HepG2 (cell line): ENCODE measurements at regions not wholly inside any gene's neighbourhood (a gene's known extent, or its start where the extent isn't known, plus 50 kb on each side); places are given as distances from the start of the nearest gene placed in this dataset.
A peak's percentile ranks its signal among the peaks of the same experiment; 100 is the strongest.

ENCODE experiments used
- FLYWCH1 ChIP-seq: sonication (generic); formaldehyde crosslinking; IDR thresholded peaks from 2 replicates; pipeline ENCODE4 v1.8.1; 2023; ENCODE audit warnings: mild to moderate bottlenecking, missing genetic modification reagents
- MXI1 ChIP-seq: IDR thresholded peaks from 3 replicates; pipeline ENCODE4 v1.6.1; 2012; ENCODE audit warnings: low read depth, low read length, inconsistent platforms, borderline replicate concordance
- PHF8 ChIP-seq: sonication (generic); formaldehyde crosslinking; IDR thresholded peaks from 2 replicates; pipeline ENCODE4 v1.5.0; 2020; ENCODE audit warnings: missing genetic modification reagents
- SIX4 ChIP-seq: sonication (generic); formaldehyde crosslinking; IDR thresholded peaks from 2 replicates; pipeline ENCODE4 v1.4.0; 2020; ENCODE audit warnings: missing genetic modification reagents
- SPEN ChIP-seq: sonication (generic); formaldehyde crosslinking; IDR thresholded peaks from 2 replicates; pipeline ENCODE4 v1.5.1; 2020; ENCODE audit warnings: low read depth, mild to moderate bottlenecking, missing genetic modification reagents
- ZNF180 ChIP-seq: sonication (generic); formaldehyde crosslinking; IDR thresholded peaks from 2 replicates; pipeline ENCODE4 v1.4.0; 2020; ENCODE audit warnings: low read depth, missing genetic modification reagents, borderline replicate concordance
- ZNF496 ChIP-seq: sonication (generic); formaldehyde crosslinking; IDR thresholded peaks from 2 replicates; pipeline ENCODE4 v1.8.1; 2023; ENCODE audit warnings: mild to moderate bottlenecking, moderate library complexity, missing genetic modification reagents; ENCODE audit not compliant: insufficient replicate concordance
- ZNF574 ChIP-seq: sonication (generic); formaldehyde crosslinking; IDR thresholded peaks from 2 replicates; pipeline ENCODE4 v1.4.0; 2020; ENCODE audit warnings: missing genetic modification reagents
- ZNF609 ChIP-seq: sonication (generic); formaldehyde crosslinking; IDR thresholded peaks from 2 replicates; pipeline ENCODE4 v1.4.0; 2020; ENCODE audit warnings: mild to moderate bottlenecking, missing genetic modification reagents, borderline replicate concordance
- ZNF709 ChIP-seq: sonication (generic); formaldehyde crosslinking; IDR thresholded peaks from 2 replicates; pipeline ENCODE4 v1.5.0; 2020; ENCODE audit warnings: mild to moderate bottlenecking, missing genetic modification reagents
- ZNF761 ChIP-seq: sonication (generic); formaldehyde crosslinking; conservative IDR thresholded peaks from 2 replicates; pipeline ENCODE4 v1.4.0; 2020; ENCODE audit warnings: mild to moderate bottlenecking, missing genetic modification reagents
- ZNF782 ChIP-seq: sonication (generic); formaldehyde crosslinking; IDR thresholded peaks from 2 replicates; pipeline ENCODE4 v1.4.0; 2020; ENCODE audit warnings: missing genetic modification reagents, mild to moderate bottlenecking, borderline replicate concordance
- ZSCAN30 ChIP-seq: sonication (generic); formaldehyde crosslinking; IDR thresholded peaks from 2 replicates; pipeline ENCODE4 v1.5.0; 2020; ENCODE audit warnings: mild to moderate bottlenecking, missing genetic modification reagents
- TF ChIP-seq, protein P1 (sequence below): sonication (generic); formaldehyde crosslinking; IDR thresholded peaks from 2 replicates; pipeline ENCODE4 v1.4.0; 2020; ENCODE audit warnings: missing genetic modification reagents
- TF ChIP-seq, protein P2 (sequence below): sonication (generic); formaldehyde crosslinking; IDR thresholded peaks from 2 replicates; pipeline ENCODE4 v1.4.0; 2020; ENCODE audit warnings: mild to moderate bottlenecking, missing genetic modification reagents
- TF ChIP-seq, protein P3 (sequence below): sonication (generic); formaldehyde crosslinking; IDR thresholded peaks from 2 replicates; pipeline ENCODE4 v1.5.1; 2020; ENCODE audit warnings: mild to moderate bottlenecking, moderate library complexity, missing genetic modification reagents

DNA sequence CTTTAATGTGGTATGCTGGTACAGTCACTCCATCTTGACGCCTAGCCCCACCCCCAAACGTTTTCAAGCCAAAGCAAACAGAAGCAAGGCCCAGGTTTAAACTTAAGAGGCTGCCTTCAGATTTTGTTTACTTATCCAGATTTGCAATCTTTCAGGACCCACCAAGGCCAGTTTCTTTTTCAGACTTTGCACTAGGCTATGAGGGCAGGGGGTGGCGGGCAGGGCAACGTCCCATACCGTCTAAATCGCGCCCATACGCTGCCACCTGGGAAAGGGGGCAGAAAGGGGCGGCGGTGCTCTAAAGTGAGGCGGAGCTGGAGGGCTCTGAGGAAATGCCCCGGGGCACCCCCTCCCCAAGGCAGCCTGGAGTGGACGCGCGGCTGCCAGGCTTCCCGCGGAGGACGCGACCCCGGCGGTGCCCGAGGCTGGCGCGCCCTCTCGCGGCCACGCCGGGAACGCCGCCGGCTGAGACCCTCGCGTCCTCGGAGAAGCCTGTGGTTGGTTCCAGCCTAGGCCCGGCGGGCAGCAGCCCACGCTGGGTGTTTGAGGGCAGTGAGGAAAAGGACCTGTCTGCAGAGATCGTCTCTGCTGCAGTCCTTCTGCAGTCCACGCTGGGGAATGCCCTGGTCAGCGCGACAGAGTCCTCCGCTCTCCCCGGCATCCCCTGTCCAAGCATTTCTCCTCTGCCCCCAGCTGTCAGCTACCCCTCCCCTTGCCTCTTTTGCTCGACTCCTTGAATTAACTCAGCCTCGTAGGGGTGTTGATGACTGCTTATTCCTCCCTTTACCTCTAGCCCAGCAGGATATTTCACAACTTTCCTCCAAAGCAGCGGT, 93.7 kb upstream of the PRNP start (continued):
- TF ChIP-seq PHF8 (CRISPR knock-in tag) (no peak), ZNF761 (CRISPR knock-in tag) (peak; percentile 84; the same call in 1 of the 2 replicates), ZNF496 (no peak), ZNF609 (CRISPR knock-in tag) (peak; percentile 43; the same call in 1 of the 2 replicates), SPEN (no peak), ZSCAN30 (no peak), ZNF709 (0 out of 2 replicates have a peak, but pooled peaks have one; percentile 62), ZNF180 (CRISPR knock-in tag) (no peak), ZNF782 (CRISPR knock-in tag) (peak; percentile 23; the same call in 1 of the 2 replicates), ZNF574 (CRISPR knock-in tag) (peak; percentile 70), FLYWCH1 (CRISPR knock-in tag) (no peak), MXI1 (peak; percentile 28; the same call in 1 of the 3 replicates), SIX4 (CRISPR knock-in tag) (no peak; the same call in 1 of the 2 replicates)
- TF ChIP-seq, protein P1, sequence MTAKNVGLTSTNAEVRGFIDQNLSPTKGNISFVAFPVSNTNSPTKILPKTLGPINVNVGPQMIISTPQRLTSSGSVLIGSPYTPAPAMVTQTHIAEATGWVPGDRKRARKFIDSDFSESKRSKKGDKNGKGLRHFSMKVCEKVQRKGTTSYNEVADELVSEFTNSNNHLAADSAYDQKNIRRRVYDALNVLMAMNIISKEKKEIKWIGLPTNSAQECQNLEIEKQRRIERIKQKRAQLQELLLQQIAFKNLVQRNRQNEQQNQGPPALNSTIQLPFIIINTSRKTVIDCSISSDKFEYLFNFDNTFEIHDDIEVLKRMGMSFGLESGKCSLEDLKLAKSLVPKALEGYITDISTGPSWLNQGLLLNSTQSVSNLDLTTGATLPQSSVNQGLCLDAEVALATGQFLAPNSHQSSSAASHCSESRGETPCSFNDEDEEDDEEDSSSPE (CRISPR knock-in tag): peak; percentile 69
- TF ChIP-seq, protein P2, sequence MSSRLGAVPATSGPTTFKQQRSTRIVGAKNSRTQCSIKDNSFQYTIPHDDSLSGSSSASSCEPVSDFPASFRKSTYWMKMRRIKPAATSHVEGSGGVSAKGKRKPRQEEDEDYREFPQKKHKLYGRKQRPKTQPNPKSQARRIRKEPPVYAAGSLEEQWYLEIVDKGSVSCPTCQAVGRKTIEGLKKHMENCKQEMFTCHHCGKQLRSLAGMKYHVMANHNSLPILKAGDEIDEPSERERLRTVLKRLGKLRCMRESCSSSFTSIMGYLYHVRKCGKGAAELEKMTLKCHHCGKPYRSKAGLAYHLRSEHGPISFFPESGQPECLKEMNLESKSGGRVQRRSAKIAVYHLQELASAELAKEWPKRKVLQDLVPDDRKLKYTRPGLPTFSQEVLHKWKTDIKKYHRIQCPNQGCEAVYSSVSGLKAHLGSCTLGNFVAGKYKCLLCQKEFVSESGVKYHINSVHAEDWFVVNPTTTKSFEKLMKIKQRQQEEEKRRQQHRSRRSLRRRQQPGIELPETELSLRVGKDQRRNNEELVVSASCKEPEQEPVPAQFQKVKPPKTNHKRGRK (CRISPR knock-in tag): no peak; the same call in 1 of the 2 replicates
- TF ChIP-seq, protein P3, sequence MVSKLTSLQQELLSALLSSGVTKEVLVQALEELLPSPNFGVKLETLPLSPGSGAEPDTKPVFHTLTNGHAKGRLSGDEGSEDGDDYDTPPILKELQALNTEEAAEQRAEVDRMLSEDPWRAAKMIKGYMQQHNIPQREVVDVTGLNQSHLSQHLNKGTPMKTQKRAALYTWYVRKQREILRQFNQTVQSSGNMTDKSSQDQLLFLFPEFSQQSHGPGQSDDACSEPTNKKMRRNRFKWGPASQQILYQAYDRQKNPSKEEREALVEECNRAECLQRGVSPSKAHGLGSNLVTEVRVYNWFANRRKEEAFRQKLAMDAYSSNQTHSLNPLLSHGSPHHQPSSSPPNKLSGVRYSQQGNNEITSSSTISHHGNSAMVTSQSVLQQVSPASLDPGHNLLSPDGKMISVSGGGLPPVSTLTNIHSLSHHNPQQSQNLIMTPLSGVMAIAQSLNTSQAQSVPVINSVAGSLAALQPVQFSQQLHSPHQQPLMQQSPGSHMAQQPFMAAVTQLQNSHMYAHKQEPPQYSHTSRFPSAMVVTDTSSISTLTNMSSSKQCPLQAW: peak; percentile 75
